IMR-90 (cell line): ENCODE measurements at regions not wholly inside any gene's neighbourhood (a gene's known extent, or its start where the extent isn't known, plus 50 kb on each side); places are given as distances from the start of the nearest gene placed in this dataset.

ENCODE experiments used
- BHLHE40 ChIP-seq: fragments of 150-350 bp; IDR thresholded peaks from 2 replicates; pipeline ENCODE4 v1.6.1; 2016; ENCODE audit warnings: mild to moderate bottlenecking, low read depth, low read length
- CEBPB ChIP-seq: IDR thresholded peaks from 2 replicates; pipeline ENCODE4 v1.6.1; 2012; ENCODE audit warnings: low read depth, low read length, improper control_type of control experiment
- CHD1 ChIP-seq: IDR thresholded peaks from 2 replicates; pipeline ENCODE4 v1.6.1; 2012; ENCODE audit warnings: low read depth, low read length, improper control_type of control experiment
- MAZ ChIP-seq: IDR thresholded peaks from 2 replicates; pipeline ENCODE4 v1.6.1; 2012; ENCODE audit warnings: low read depth, mild to moderate bottlenecking, low read length, improper control_type of control experiment, moderate library complexity, borderline replicate concordance
- MXI1 ChIP-seq: IDR thresholded peaks from 2 replicates; pipeline ENCODE4 v1.6.1; 2012; ENCODE audit warnings: low read depth, mild to moderate bottlenecking, low read length, moderate library complexity, borderline replicate concordance
- POLR2A ChIP-seq: IDR thresholded peaks from 2 replicates; pipeline ENCODE4 v1.6.1; 2012; ENCODE audit warnings: mild to moderate bottlenecking, low read depth, low read length
- RAD21 ChIP-seq: IDR thresholded peaks from 2 replicates; pipeline ENCODE4 v1.6.1; 2012; ENCODE audit warnings: low read length, improper control_type of control experiment
- RCOR1 ChIP-seq: IDR thresholded peaks from 2 replicates; pipeline ENCODE4 v1.6.1; 2012; ENCODE audit warnings: mild to moderate bottlenecking, low read length, improper control_type of control experiment; ENCODE audit not compliant: insufficient replicate concordance
- RFX5 ChIP-seq: IDR thresholded peaks from 2 replicates; pipeline ENCODE4 v1.8.0; 2012; ENCODE audit warnings: low read depth, mild to moderate bottlenecking, low read length, moderate library complexity
- SMC3 ChIP-seq: fragments of 150-350 bp; IDR thresholded peaks from 2 replicates; pipeline ENCODE4 v1.6.1; 2016; ENCODE audit warnings: low read depth, mild to moderate bottlenecking, antibody characterized with exemption, low read length, moderate library complexity
- TF ChIP-seq, protein P1 (sequence below): conservative IDR thresholded peaks from 2 replicates; pipeline ENCODE4 v1.5.1; 2012; ENCODE audit warnings: mild to moderate bottlenecking, low read depth, low read length, improper control_type of control experiment

DNA sequence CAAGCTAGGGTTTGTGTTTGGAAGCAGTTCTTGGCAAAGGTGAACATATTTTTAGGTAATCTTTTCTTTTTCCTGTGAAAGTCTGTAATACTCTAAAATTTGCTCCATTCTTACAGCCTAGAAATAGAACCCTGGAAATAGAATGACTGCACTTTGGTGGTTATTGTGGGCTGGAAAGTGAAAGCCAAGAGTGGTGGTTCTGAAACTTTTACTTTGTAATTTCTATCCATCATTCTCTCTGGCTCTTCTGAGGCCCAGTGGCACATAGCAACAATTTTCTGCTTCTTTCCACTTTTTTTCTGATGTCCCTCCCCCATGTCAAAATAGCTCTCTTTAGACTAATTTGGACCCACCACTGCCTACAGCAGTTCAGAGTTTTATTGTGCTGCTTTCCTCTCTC, 300.4 kb upstream of the RPS6KA3 start:
- TF ChIP-seq, protein P1, sequence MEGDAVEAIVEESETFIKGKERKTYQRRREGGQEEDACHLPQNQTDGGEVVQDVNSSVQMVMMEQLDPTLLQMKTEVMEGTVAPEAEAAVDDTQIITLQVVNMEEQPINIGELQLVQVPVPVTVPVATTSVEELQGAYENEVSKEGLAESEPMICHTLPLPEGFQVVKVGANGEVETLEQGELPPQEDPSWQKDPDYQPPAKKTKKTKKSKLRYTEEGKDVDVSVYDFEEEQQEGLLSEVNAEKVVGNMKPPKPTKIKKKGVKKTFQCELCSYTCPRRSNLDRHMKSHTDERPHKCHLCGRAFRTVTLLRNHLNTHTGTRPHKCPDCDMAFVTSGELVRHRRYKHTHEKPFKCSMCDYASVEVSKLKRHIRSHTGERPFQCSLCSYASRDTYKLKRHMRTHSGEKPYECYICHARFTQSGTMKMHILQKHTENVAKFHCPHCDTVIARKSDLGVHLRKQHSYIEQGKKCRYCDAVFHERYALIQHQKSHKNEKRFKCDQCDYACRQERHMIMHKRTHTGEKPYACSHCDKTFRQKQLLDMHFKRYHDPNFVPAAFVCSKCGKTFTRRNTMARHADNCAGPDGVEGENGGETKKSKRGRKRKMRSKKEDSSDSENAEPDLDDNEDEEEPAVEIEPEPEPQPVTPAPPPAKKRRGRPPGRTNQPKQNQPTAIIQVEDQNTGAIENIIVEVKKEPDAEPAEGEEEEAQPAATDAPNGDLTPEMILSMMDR, result no peak
- no peak for TF ChIP-seq RAD21
- no peak for TF ChIP-seq POLR2A
- no peak for TF ChIP-seq MXI1
- TF ChIP-seq CEBPB, result no peak
- TF ChIP-seq RCOR1, result no peak
- no peak for TF ChIP-seq BHLHE40
- TF ChIP-seq MAZ, result no peak
- TF ChIP-seq RFX5, result no peak
- TF ChIP-seq SMC3, result no peak
- TF ChIP-seq CHD1, result no peak
